ENCODE measurements at regions not wholly inside any gene's neighbourhood (a gene's known extent, or its start where the extent isn't known, plus 50 kb on each side); places are given as distances from the start of the nearest gene placed in this dataset.

- Histone ChIP-seq H3K27ac (ENCODE audit: insufficient read depth, low read depth, low read length) (no peak overlapping the region), H3K4me2 (ENCODE audit: insufficient read depth, low read length) (no peak overlapping the region), H3K4me1 (ENCODE audit: control insufficient read depth, extremely low read depth, insufficient read depth, low read length) (no peaks in the 10 kb centered on the region), H3K9me3 (replicated peaks; ENCODE audit: control insufficient read depth, insufficient read depth, low read length) (peaks cover 5% of the 10 kb centered on the region), H3K4me3 (replicated peaks in 1 of 3; ENCODE audit: insufficient read depth in 1 of 3, low read depth in 1 of 3, low read length in 3 of 3) (no peak overlapping the region), H3K79me2 (ENCODE audit: control insufficient read depth, insufficient read depth, low read length) (no peaks in the 10 kb centered on the region), H3K9ac (replicated peaks; ENCODE audit: extremely low read depth, insufficient read depth, low read length) (no peak overlapping the region), H3K9me1 (replicated peaks; ENCODE audit: control insufficient read depth, extremely low read depth, insufficient read depth, low read length) (no peaks in the 10 kb centered on the region), H3K36me3 (ENCODE audit: control insufficient read depth in 2 of 2, extremely low read depth in 1 of 2, insufficient read depth in 2 of 2, low read length in 2 of 2) (no peaks in the 10 kb centered on the region), H4K20me1 (replicated peaks; ENCODE audit: control insufficient read depth, extremely low read depth, insufficient read depth, low read length) (no peaks in the 10 kb centered on the region), H2AFZ (ENCODE audit: low read depth, low read length) (no peak overlapping the region), H3K27me3 (ENCODE audit: control insufficient read depth in 2 of 2, insufficient read depth in 2 of 2, low read length in 2 of 2) (no peaks in the 10 kb centered on the region)
- FAIRE-seq (no peak), DNase-seq (ENCODE audit: low read depth, low spot score) (no peak)
- intact Hi-C loops (cut with micrococcal nuclease) = no loop called here
- ChIA-PET POLR2A (no interaction called here), CTCF (no interaction called here)
- dilution Hi-C loops (cut with MboI; ENCODE audit: extremely low pct_ligation_motif_present, low sequenced_read_pairs) = no loop called here
- BruUV-seq (replicated peaks) = no TSS peak
- TF ChIP-seq CTCF (IDR thresholded peaks at IDR 0.05; ENCODE audit: extremely low read depth in 1 of 2, insufficient read depth in 1 of 2, low read depth in 1 of 2, low read length in 2 of 2) (no peak), FOS (IDR thresholded peaks at IDR 0.05; ENCODE audit: borderline replicate concordance, insufficient read depth, low read length) (no peak), EZH2 (IDR thresholded peaks at IDR 0.05; ENCODE audit: borderline replicate concordance, low read depth, low read length, severe bottlenecking) (no peak)
Observed at GRCh38 chr12:115166698-115167315, 482.8 kb upstream of the TBX3 start.

GRCh38 chr12:115163710-115164109, 479.7 kb upstream of the TBX3 start:
- BruUV-seq (replicated peaks) = no TSS peak
- TF ChIP-seq CTCF (IDR thresholded peaks at IDR 0.05; ENCODE audit: extremely low read depth in 1 of 2, insufficient read depth in 1 of 2, low read depth in 1 of 2, low read length in 2 of 2) = no peak
- no peak for TF ChIP-seq POLR2AphosphoS5 (IDR thresholded peaks at IDR 0.05; ENCODE audit: insufficient read depth, low read depth, low read length)
- TF ChIP-seq FOS (IDR thresholded peaks at IDR 0.05; ENCODE audit: borderline replicate concordance, insufficient read depth, low read length) = no peak
- no peak for TF ChIP-seq GATA2 (IDR thresholded peaks at IDR 0.05; ENCODE audit: insufficient read depth, insufficient read length, low read depth, low read length)
- no peak for TF ChIP-seq JUN (IDR thresholded peaks at IDR 0.05; ENCODE audit: borderline replicate concordance, insufficient read depth, insufficient read length, low read depth)
- no peak for TF ChIP-seq EZH2 (IDR thresholded peaks at IDR 0.05; ENCODE audit: borderline replicate concordance, low read depth, low read length, severe bottlenecking)
- TF ChIP-seq POLR2A (IDR thresholded peaks at IDR 0.05; ENCODE audit: low read depth, low read length) = no peak
- no peak for TF ChIP-seq MYC (IDR thresholded peaks at IDR 0.05; ENCODE audit: low read depth, low read length)
- no peak for TF ChIP-seq MAX (IDR thresholded peaks at IDR 0.05; ENCODE audit: insufficient read depth, insufficient read length)
- H3K9me3 ChIP-seq (replicated peaks; ENCODE audit: control insufficient read depth, insufficient read depth, low read length) = peaks cover 3% of the 10 kb centered on the region
- no peak for FAIRE-seq
- H3K36me3 ChIP-seq (ENCODE audit: control insufficient read depth in 2 of 2, extremely low read depth in 1 of 2, insufficient read depth in 2 of 2, low read length in 2 of 2) = no peaks in the 10 kb centered on the region
- CTCF ChIA-PET = no interaction called here
- dilution Hi-C loops (cut with MboI; ENCODE audit: extremely low pct_ligation_motif_present, low sequenced_read_pairs) = no loop called here
- no peak overlapping the region for H3K4me3 ChIP-seq (replicated peaks in 1 of 3; ENCODE audit: insufficient read depth in 1 of 3, low read depth in 1 of 3, low read length in 3 of 3)
- no peak overlapping the region for H3K9ac ChIP-seq (replicated peaks; ENCODE audit: extremely low read depth, insufficient read depth, low read length)
- no peak overlapping the region for H3K4me2 ChIP-seq (ENCODE audit: insufficient read depth, low read length)
- no peaks in the 10 kb centered on the region for H3K79me2 ChIP-seq (ENCODE audit: control insufficient read depth, insufficient read depth, low read length)
- H3K27me3 ChIP-seq (ENCODE audit: control insufficient read depth in 2 of 2, insufficient read depth in 2 of 2, low read length in 2 of 2) = no peaks in the 10 kb centered on the region
- intact Hi-C loops (cut with micrococcal nuclease) = no loop called here
- H4K20me1 ChIP-seq (replicated peaks; ENCODE audit: control insufficient read depth, extremely low read depth, insufficient read depth, low read length) = no peaks in the 10 kb centered on the region
- no peaks in the 10 kb centered on the region for H3K9me1 ChIP-seq (replicated peaks; ENCODE audit: control insufficient read depth, extremely low read depth, insufficient read depth, low read length)
- POLR2A ChIA-PET = no interaction called here
- no peak for DNase-seq (ENCODE audit: low read depth, low spot score)
- H3K27ac ChIP-seq (ENCODE audit: insufficient read depth, low read depth, low read length) = no peak overlapping the region
- no peaks in the 10 kb centered on the region for H3K4me1 ChIP-seq (ENCODE audit: control insufficient read depth, extremely low read depth, insufficient read depth, low read length)
- H2AFZ ChIP-seq (ENCODE audit: low read depth, low read length) = no peak overlapping the region

Data from endothelial cell of umbilical vein (primary cell).